GM12874 (cell line): ENCODE measurements at regions not wholly inside any gene's neighbourhood (a gene's known extent, or its start where the extent isn't known, plus 50 kb on each side); places are given as distances from the start of the nearest gene placed in this dataset.

Source experiments
- CTCF ChIP-seq: IDR thresholded peaks from 2 replicates; pipeline ENCODE4 v1.5.1; 2011; ENCODE audit warnings: low read depth, mild to moderate bottlenecking, control low read depth, low read length, moderate library complexity; ENCODE audit not compliant: insufficient read depth

DNA sequence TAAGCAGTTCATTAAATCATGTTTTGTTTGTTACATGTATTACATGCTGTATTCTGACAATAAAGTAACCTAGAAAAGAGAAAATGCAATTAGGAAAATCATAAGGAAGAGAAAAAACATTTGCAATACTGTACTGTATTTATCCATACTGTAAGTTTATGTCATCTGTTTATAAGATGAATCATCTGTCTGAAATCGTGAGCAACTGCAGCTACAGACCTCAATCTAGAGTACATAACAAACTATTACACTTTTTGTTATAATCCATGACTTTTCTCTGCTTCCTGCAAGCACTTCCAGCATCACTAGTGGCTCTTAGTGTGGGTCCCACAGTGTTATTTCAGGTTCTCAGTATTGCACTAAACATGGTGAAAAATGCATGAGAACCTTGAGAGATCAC is 144.4 kb upstream of the NR4A3 start:
- TF ChIP-seq CTCF: no peak

DNA sequence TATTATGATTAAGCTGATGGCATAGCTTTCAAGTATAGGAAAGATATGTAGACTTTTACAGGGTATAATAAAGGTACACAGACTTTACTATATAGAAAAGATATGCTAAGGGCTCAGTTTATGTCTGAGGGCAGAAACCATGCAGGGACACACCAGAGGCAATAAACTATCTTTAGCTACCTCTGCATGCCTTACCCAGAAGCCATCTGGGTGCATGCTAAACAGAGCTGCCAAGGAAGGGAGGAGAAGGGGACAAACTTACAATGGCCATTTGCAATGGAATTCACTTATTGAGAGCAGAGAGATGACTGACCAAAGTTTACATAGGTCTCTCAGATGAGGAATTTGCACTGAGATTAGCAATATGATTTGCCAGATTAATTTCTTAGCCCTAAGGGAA is 143.1 kb upstream of the NR4A3 start:
- TF ChIP-seq CTCF: no peak

GRCh38 chr9:99680191-99680590 is 141.5 kb upstream of the NR4A3 start:
- no peak for TF ChIP-seq CTCF

DNA sequence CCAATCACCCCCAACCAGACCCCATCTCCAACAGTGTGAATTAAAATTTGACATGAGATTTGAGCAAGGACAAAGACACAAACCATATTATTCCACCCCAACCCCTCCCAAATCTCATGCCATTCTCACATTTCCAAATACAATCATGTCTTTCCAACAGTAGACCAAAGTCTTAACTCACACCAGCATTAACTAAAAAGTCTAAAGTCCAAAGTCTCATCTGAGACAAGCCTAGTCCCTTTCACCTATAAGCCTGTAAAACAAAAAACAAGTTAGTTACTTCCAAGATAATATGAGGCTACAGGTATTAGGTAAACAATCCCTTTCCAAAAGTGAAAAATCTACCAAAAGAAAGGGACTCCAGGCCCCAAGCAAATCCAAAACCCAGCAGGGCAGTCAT is 140.6 kb upstream of the NR4A3 start:
- no peak for TF ChIP-seq CTCF

DNA sequence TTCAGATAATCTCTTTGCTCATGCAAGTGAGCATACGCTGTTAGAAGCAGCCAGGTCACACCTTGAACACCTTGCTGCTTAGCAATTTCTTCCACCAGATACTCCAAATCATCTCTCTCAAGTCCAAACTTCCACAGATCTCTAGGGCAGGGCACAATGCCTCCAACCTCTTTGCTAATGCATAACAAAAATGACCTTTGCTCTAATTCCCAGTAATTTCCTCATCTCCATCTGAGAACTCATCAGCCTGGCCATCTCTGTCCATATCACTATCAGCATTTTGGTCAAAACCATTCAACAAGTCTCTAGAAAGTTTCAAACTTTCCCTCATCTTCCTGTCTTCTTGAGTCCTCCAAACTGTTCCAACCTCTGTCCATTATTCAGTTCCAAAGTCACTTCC is 139.3 kb upstream of the NR4A3 start:
- TF ChIP-seq CTCF: no peak

GRCh38 chr9:99682870-99683269 is 138.8 kb upstream of the NR4A3 start:
- TF ChIP-seq CTCF: no peak

DNA sequence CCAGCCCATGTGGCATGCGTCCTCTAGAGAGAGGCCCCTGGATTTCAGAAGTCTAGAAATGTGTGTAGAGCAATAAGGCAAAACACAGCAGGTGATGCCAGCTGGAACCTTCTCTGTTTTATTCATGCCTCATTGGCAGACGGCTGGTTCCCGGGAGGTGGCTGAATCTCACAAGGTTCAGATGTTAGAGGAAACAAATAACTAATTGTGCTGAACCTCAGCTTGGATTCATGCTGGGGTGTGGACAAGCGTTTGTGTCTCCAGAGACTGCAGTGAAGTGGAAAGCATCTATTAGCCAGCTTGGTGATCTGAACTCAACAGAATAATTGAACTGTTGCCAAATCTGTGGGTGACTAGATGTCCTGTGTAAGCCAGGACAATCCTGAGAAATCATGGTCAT is 131.1 kb upstream of the NR4A3 start:
- TF ChIP-seq CTCF: no peak

- no peak for TF ChIP-seq CTCF
Measured at GRCh38 chr9:99693888-99694287, 127.8 kb upstream of the NR4A3 start.
